Heart right ventricle (tissue), 16 donors: ENCODE measurements at regions not wholly inside any gene's neighbourhood (a gene's known extent, or its start where the extent isn't known, plus 50 kb on each side); places are given as distances from the start of the nearest gene placed in this dataset.

Source experiments
- ATAC-seq, 8 donors: fragments of 200-7000 bp; cut with Tn5 transposase; one replicate each; pipeline ENCODE4 v1.9.1; 2020; ENCODE audit warnings: mild to moderate bottlenecking in 8 of 8, moderate library complexity in 8 of 8, moderate number of reproducible peaks in 1 of 8
- DNase-seq, 2 donors: peaks; one replicate each; pipeline ENCODE4 v3.0.0-alpha.2; 2020
- H3K27ac ChIP-seq, 10 donors: fragments of 200-600 bp; sonication (generic) in 2 of 10; one replicate each; pipeline versions ENCODE4 v1.5.0 to v1.8.0; 2020 to 2022; ENCODE audit warnings: mild to moderate bottlenecking in 3 of 10
- H3K27me3 ChIP-seq, 7 donors: fragments of 200-600 bp; one replicate each; pipeline ENCODE4 v1.8.0; 2021 to 2022; ENCODE audit warnings: mild to moderate bottlenecking in 2 of 7
- H3K36me3 ChIP-seq, 9 donors: fragments of 200-600 bp; sonication (generic) in 1 of 9; one replicate each; pipeline versions ENCODE4 v1.5.0 to v1.8.0; 2020 to 2022; ENCODE audit warnings: mild to moderate bottlenecking in 2 of 9
- H3K4me1 ChIP-seq, 9 donors: fragments of 200-600 bp; sonication (generic) in 1 of 9; one replicate each; pipeline versions ENCODE4 v1.5.0 to v1.8.0; 2020 to 2022; ENCODE audit warnings: mild to moderate bottlenecking in 4 of 9
- H3K4me3 ChIP-seq, 10 donors: fragments of 200-600 bp; sonication (generic) in 2 of 10; one replicate each; pipeline versions ENCODE4 v1.5.0 to v1.8.0; 2020 to 2022; ENCODE audit warnings: mild to moderate bottlenecking in 7 of 10, moderate library complexity in 2 of 10
- H3K9me3 ChIP-seq, 11 donors: fragments of 200-600 bp in 10 of 11; sonication (generic) in 2 of 11; one replicate each; pipeline versions ENCODE4 v1.5.0 to v1.8.0; 2013 to 2022; ENCODE audit warnings: mild to moderate bottlenecking in 2 of 11, control low read depth in 1 of 11, moderate library complexity in 1 of 11
- WGBS, 2 donors: extraction: QIAGEN DNeasy Blood & Tissue Kit; methylation state at CpG; one replicate each; pipeline ENCODE4 v1.1.7; 2013; ENCODE audit warnings: inconsistent platforms in 1 of 2; 5-methylcytosine and 5-hydroxymethylcytosine counted together
- intact Hi-C, 10 donors: fragments of 100-400 bp; cut with DNase I; formaldehyde crosslinking; loops; one replicate each; pipeline versions ENCODE4 v1.11.1 to v1.14.2; 2022
- TF ChIP-seq, protein P1 (sequence below), 9 donors: fragments of 200-600 bp; sonication (generic) in 2 of 9; IDR thresholded peaks; one replicate each; pipeline versions ENCODE4 v1.5.0 to v1.8.0; 2021 to 2022; ENCODE audit warnings: antibody characterized with exemption in 9 of 9, mild to moderate bottlenecking in 5 of 9, moderate library complexity in 1 of 9
- donor health status: Arrhythmogenic right ventricular cardiomyopathy.
- donor health status: ischemic (EF 13 %, LVEDD 7.1; RV severe dilation, severe dysfunction).
- donor health status: healthy with polysubstance abuse.
- donor health status: DM: no; HTN: yes; CAD: no.
- donor health status: DM: no; HTN: no; CAD: no.
- donor health status: ischemic (EF 25% LVEDD 6.9; RV normal size, moderate dysfunction).
- donor health status: ischemic (EF 25% LVEDD 5.7; RV mildly dilated, moderate dysfunction).
- donor health status: healthy.
- donor health status: DM: yes; HTN: yes; CAD: no.
- donor health status: Ischemic cardiomyopathy.
- donor health status: ischemic (EF 35%, LVEDD 5.7; RV mildly dilated, moderate dysfunction).
- donor health status: nonischemic (EF 11% LVEDD 7.7; RV severe dilation, severe dysfunction).
- donor health status: DM: yes; HTN: yes; CAD: no.
- donor health status: PGD.
- donor health status: ischemic (EF 29% LVEDD 5.4; RV normal size, mild dysfunction).
- donor health status: nonischemic (EF 23%, LVEDD 6.1; RV moderate dilation, normal function).

DNA sequence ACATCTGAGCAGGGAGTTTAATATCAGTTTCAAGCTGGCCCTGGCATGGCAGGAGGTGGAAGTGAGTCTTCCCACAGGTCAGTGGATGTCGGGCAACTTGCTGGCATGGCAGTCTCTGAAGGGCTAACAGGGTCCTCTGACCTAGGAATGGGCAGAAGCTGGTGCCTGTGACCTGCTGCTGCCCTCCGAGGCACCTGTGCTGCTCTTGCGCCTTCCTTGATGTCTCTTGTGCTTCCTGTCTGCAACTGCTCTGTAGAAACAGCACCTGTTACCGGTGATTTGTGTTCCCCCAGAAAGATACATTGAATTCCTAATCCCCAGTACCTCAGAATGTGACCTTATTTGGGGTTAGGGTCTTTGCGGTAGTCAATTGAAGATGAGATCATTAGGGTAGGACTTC is 86.5 kb upstream of the SLC22A11 start:
- Histone ChIP-seq H3K27ac (no peak overlapping the region), H3K4me3 (no peak overlapping the region), H3K36me3 (no peaks in the 10 kb centered on the region), H3K4me1 (no peaks in the 10 kb centered on the region), H3K27me3 (peaks cover 0 to 28% (median 12%) of the 10 kb centered on the region in 7 donors), H3K9me3 (peaks cover 0 to 7% (median 0%) of the 10 kb centered on the region in 11 donors)
- DNase-seq (no peak), ATAC-seq (no peak)
- intact Hi-C loops: no loop called here
- WGBS, 2 donors: 60 to 66% methylated on average over 5 of the region's 5 CpGs
- TF ChIP-seq, protein P1, sequence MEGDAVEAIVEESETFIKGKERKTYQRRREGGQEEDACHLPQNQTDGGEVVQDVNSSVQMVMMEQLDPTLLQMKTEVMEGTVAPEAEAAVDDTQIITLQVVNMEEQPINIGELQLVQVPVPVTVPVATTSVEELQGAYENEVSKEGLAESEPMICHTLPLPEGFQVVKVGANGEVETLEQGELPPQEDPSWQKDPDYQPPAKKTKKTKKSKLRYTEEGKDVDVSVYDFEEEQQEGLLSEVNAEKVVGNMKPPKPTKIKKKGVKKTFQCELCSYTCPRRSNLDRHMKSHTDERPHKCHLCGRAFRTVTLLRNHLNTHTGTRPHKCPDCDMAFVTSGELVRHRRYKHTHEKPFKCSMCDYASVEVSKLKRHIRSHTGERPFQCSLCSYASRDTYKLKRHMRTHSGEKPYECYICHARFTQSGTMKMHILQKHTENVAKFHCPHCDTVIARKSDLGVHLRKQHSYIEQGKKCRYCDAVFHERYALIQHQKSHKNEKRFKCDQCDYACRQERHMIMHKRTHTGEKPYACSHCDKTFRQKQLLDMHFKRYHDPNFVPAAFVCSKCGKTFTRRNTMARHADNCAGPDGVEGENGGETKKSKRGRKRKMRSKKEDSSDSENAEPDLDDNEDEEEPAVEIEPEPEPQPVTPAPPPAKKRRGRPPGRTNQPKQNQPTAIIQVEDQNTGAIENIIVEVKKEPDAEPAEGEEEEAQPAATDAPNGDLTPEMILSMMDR (IDR thresholded peaks at IDR 0.05): no peak

DNA sequence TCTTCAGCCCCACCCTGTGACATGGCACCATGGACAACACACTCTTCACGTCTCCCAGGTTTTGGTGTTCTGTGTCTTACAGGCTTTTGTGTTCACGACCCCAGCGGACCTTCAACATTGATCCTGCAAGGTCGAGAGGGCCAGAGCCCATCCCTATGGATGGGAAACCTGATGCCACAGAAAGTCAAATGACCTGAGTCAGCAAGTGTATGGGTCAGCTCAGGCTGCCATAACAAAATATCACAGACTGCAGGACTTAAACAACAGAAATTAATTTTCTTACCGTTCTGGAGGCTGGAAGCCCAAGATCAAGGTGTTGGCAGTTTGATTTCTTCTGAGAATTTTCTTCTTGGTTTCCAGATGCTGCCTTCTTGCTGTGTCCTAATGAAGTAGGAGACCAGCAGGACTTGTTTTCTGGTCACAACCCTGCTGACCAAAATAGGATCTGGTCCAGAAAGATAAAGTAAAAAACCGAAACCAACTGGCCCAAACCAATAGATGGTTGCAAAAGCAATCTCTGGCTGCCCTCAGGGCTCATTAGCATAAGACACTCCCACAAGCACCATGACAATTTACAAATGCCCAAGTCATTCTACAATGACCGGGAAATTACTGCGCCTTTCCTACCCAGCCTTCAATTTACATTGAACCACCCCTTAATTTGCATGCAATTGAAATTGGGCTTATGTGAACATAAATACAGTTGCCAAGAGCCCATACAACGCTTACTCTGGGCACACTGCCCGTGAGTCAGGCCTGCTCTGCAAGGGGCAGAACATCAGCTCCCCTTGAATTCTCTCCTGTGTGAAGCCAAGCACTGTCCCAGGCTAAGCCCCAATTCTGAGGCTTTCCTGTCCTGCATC is 82.9 kb upstream of the SLC22A11 start:
- DNase-seq (no peak), ATAC-seq (no peak)
- H3K36me3 ChIP-seq: no peaks in the 10 kb centered on the region
- intact Hi-C loops: no loop called here
- H3K9me3 ChIP-seq: peaks cover 0 to 7% (median 0%) of the 10 kb centered on the region in 11 donors
- no peaks in the 10 kb centered on the region for H3K4me1 ChIP-seq
- no peak overlapping the region for H3K27ac ChIP-seq
- H3K4me3 ChIP-seq: no peak overlapping the region
- 78 to 81% methylated on average over 10 of the region's 10 CpGs for WGBS, 2 donors
- peaks cover 0 to 58% (median 27%) of the 10 kb centered on the region in 7 donors for H3K27me3 ChIP-seq
- TF ChIP-seq, protein P1 (IDR thresholded peaks at IDR 0.05): no peak

GRCh38 chr11:64474680-64475079 is 81.1 kb upstream of the SLC22A11 start:
- ATAC-seq: no peak
- TF ChIP-seq, protein P1 (IDR thresholded peaks at IDR 0.05): no peak
- no peak overlapping the region for H3K27ac ChIP-seq
- H3K36me3 ChIP-seq: no peaks in the 10 kb centered on the region
- H3K9me3 ChIP-seq: peaks cover 0 to 7% (median 0%) of the 10 kb centered on the region in 11 donors
- no peaks in the 10 kb centered on the region for H3K4me1 ChIP-seq
- H3K27me3 ChIP-seq: peaks cover 0 to 69% (median 36%) of the 10 kb centered on the region in 7 donors
- H3K4me3 ChIP-seq: no peak overlapping the region
- WGBS, 2 donors: 89 to 90% methylated on average over 11 of the region's 11 CpGs
- intact Hi-C loops: no loop called here
- no peak for DNase-seq

DNA sequence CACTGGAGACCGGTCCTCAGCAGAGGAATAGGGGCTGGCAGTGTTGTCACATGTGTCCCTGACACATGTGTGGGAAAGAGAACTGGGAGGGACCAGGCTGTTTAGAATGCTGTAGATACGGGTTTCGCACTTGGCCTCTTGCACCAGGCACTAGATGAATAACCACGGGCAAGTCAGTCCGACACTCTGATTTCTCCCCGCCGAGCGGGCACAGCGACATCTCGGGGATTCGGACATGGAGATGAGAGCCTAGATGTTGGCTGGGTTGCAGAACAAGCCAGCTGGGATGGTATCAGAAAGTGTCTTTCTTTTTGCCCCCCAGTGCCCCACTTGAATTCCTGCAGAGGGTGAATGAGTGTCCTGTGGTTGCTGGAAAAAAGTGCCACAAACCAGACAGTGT is 80.6 kb upstream of the SLC22A11 start:
- no peak overlapping the region for H3K4me3 ChIP-seq
- ATAC-seq (no peak), DNase-seq (no peak)
- intact Hi-C loops: no loop called here
- TF ChIP-seq, protein P1 (IDR thresholded peaks at IDR 0.05): no peak
- H3K4me1 ChIP-seq: no peaks in the 10 kb centered on the region
- H3K27me3 ChIP-seq: peaks cover 0 to 65% (median 38%) of the 10 kb centered on the region in 7 donors
- H3K27ac ChIP-seq: no peak overlapping the region
- H3K36me3 ChIP-seq: no peaks in the 10 kb centered on the region
- peaks cover 0 to 7% (median 0%) of the 10 kb centered on the region in 11 donors for H3K9me3 ChIP-seq
- WGBS, 2 donors: 94 to 96% methylated on average over 11 of the region's 11 CpGs
